ENCODE measurements at regions not wholly inside any gene's neighbourhood (a gene's known extent, or its start where the extent isn't known, plus 50 kb on each side); places are given as distances from the start of the nearest gene placed in this dataset.

DNA sequence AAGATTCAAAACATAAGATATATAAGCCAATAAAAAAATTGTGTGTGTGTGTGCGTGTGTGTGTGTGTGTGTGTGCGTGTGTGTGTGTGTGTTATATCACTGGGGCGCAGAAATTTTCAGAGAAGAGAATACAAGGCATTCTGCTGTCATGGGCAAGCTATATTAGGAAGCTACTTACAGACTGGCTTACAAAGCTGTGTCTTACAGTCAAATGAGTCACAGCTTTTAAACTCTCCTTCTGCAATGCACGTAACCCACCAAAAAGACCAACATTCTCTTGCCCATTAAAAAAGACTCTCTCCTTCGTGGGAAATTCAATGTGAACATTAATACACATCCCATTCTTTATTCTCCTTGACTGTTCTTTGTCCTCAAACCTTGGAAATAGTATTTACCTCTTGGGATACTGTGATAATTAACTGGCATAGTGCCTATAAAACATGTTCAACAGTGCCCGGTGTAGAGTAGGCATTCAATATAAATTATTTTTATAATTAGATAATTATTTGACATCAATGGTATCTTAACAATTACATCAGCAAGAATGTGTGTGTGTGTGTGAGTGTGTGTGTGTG is 860.4 kb upstream of the SOX9 start:
- TF ChIP-seq POLR2A (IDR thresholded peaks at IDR 0.05): no peak
- TF ChIP-seq, protein P1, sequence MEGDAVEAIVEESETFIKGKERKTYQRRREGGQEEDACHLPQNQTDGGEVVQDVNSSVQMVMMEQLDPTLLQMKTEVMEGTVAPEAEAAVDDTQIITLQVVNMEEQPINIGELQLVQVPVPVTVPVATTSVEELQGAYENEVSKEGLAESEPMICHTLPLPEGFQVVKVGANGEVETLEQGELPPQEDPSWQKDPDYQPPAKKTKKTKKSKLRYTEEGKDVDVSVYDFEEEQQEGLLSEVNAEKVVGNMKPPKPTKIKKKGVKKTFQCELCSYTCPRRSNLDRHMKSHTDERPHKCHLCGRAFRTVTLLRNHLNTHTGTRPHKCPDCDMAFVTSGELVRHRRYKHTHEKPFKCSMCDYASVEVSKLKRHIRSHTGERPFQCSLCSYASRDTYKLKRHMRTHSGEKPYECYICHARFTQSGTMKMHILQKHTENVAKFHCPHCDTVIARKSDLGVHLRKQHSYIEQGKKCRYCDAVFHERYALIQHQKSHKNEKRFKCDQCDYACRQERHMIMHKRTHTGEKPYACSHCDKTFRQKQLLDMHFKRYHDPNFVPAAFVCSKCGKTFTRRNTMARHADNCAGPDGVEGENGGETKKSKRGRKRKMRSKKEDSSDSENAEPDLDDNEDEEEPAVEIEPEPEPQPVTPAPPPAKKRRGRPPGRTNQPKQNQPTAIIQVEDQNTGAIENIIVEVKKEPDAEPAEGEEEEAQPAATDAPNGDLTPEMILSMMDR (IDR thresholded peaks at IDR 0.05): no peak

All from uterus (tissue), 2 donors.